HG03095 (cell line): ENCODE measurements at regions not wholly inside any gene's neighbourhood (a gene's known extent, or its start where the extent isn't known, plus 50 kb on each side); places are given as distances from the start of the nearest gene placed in this dataset.

Experiments used
- ATAC-seq: cut with Tn5 transposase; IDR thresholded peaks from one replicate; pipeline ENCODE4 v1.9.1; 2021; ENCODE audit warnings: moderate library complexity; ENCODE audit not compliant: unreplicated experiment

DNA sequence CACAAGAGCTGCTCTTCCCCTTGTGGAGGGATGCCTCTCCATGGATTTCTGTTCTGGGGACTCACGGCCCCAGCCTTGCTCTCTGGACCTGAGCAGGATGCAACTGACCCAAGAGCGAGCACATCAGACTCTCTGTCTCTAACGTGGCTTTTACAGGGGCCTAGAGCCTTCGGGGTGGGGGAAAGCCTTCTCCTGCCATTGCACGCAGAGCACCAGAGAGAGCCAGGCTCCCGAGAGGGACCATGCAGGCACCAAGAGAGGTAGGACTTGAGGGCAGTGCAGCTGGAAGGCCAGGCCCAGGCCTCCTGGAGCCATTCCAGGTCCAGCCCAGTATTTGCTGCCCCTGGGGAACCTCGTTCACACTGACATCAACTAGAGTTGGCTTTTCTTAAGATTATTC lies 475.6 kb upstream of the MYT1L start:
- ATAC-seq, result no peak

DNA sequence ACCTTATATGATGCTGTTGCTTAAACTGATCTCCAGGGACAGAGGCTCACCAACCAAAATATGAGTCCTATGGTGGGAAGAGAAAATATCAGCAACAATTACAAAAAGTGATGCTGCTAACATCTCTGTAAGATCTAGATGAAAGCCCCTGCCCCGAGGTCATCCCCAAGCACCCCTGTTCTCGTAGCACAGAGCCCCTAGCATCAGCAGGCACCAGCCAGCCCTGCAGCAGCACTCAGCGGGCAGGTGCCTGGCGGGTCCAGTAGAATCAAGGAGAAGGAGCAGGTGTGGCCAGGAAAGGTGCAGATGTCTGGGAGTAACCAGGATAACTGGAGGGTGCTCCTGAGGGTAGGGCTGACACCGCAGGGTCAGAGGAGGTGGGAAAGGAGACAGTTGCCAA lies 474.2 kb upstream of the MYT1L start:
- no peak for ATAC-seq

DNA sequence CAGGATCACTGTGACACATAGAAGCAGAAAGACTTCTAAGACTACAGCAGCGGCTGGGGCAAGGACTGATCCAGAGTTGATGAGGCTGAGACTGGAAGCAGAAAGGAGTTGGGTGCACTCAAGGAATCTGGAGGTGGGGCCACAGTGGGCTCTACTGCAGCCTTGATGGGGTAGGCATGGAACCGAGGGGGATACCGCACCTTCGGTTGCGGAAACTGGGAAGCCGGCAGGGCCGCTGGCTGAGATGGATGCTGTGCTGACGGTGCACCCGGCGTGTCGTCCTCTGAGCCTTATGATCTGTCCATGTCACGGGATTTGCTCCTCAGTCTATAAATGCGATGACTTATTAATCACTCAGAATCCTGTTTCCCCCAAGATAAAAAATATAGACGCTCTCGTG lies 473.5 kb upstream of the MYT1L start:
- ATAC-seq, result no peak

DNA sequence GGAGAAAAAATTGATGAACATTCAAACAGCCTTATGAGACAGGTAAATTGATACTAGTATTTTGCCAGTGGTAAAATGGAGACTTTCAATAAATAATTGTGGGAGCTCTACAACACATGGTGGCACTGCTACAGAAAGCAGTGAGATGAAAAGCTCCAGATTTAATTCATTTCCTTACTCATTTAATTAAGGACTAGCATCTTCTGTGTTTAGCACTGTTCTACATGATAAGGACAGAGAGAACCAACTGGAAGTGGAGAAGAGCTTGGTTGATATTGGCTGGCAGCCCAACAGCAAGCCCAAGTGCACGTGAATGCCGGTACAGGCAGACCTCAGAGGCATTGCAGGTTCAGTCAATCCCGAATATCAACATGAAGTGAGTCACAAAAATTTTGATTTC lies 470.4 kb upstream of the MYT1L start:
- ATAC-seq, result no peak

DNA sequence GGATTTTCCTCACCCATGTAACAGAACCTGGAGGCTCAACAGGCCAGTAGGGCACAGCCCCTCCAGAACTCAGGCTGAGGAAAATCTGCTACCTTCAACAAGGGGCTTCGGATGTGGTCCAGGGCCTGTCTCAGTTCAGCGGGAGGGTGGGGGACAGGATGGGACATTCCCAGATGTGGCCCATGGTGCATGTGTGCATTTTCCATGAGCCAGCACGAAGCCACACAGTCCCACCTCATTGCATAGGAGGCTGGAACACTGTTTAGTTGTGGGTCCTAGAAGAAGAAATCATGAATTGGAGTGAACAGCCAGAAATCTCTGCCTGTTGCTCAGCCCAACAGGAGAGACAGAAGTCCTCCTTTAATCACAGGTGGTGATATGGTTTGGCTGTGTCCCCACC lies 469.6 kb upstream of the MYT1L start:
- no peak for ATAC-seq

DNA sequence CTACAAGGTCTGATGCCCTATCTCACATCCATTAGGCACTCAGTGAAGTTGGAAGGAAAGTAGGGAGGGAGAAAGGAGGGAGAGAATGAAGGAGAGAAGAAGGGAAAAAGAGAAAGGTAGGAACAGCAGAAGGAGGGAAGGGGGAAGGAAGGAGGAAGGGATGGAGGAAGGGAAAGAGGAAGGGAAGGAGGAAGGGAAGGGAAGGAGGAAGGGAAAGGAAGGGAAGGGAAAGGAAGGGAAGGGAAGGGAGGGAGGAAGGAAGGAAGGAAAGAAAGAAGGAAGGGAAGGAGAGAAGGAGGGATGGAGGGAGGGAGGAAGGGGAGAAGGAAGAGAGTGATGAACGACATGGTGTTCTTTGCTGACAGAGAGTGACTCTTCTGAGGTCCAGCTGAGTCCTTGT lies 468.9 kb upstream of the MYT1L start:
- ATAC-seq, result no peak

DNA sequence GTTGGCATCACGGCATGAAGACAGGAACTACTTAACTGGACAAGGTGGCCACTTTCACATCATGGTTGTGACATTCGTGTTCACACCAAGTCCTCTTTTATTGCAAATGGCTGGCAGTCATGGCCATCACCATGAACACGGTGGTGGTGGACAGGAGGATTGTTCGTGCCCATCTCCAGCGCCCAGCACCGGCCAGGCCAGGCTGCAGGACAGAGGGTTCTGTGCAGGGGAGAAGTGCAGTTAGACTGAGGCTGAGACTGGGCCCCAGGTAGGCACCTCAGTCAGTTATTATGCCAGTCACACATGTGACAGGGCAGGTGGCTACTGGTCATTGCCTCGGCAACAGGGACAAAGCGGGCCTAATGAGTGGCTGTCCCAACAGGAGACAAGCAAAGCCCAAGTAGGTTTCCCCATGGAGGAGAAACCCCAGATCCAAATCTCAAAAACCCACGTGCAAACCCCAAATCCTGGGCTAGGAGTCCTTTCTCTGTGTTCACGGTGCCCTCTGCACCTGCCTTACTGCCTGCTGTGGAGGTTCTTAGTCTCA lies 468.1 kb upstream of the MYT1L start:
- ATAC-seq, result no peak

DNA sequence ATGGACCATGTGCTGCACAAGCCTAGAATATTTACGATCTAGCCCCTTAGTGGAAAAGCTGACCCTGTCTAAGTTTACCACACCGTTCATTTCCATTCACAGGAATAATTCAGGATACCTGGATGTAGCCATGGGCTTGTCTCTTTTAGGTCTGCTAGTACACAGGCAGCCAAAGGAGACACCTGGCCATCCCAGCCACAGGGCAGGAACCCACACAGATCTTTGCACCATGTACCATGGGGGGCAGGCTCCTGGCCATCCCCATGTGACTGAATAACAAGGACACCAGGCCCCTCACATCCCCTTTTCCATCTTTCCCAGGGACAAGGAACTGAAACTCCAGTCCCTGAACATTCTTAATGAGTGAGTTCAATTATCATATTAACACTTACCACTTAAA lies 467.3 kb upstream of the MYT1L start:
- no peak for ATAC-seq

DNA sequence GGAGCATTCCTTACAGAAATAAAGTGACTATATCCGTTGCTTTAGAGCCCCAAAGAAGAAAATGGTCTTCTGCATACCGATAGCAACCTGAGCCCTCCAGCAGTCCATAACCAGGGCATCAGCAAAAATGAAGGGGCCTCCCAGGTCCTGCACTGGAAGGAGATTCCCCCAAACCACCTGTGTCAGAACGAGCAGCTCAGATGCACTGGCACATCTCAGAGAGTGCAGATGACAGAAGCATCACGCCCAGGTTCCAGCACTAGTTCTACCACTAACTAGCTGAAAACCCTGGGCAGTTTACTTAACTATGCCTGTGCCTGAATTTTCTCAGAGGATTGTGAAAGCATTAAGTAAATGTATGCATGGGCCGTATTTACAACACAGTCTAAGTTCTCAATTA lies 466.7 kb upstream of the MYT1L start:
- ATAC-seq, result no peak

DNA sequence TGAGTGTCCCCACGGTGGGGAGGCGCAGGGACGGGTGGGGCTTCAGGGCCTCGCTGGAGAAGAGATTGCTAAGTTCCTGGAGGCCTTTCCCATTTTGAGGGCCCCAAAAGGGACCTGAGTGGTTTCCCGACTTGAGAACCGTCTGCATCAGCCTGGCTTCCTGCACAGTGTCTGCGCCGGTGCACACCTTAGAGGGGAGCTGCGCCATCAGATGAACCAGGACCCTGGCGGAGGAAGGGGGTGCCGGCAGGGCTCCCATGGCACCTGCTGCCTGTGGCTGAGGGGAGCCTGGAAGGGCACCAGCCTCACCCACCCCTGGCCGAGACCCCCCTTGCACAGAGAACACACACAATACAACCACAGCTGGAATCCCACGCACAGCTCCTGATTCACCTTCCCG lies 465.1 kb upstream of the MYT1L start:
- no peak for ATAC-seq

DNA sequence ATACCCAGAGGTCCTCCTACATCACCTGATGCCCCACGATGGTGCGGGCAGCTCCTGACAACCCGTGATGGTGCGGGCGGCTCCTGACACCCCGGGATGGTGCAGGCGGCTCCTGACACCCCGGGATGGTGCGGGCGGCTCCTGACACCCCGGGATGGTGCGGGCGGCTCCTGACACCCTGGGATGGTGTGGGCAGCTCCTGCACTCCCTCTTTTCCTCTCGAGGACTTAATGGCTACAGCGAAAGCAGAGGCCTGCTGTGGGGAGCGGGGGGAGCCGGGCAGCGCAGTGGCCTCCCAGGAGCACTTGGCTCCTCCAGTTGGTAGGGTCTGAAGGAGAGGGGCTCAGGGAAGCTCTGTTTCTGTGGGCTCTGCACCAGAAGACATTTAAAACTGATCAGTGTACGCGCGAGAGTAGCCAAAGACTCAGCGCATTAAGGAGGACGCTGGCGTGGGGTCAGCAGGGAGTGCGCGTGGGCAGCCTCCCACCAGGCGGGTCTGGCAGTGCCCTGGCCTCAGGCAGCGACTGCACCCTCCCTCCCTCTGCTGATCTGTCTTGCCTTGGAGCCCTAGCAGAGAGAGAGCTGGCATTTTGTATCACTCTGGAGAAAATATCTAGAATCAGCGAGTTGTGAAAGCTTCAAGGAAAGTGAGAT lies 464.5 kb upstream of the MYT1L start:
- no peak for ATAC-seq

DNA sequence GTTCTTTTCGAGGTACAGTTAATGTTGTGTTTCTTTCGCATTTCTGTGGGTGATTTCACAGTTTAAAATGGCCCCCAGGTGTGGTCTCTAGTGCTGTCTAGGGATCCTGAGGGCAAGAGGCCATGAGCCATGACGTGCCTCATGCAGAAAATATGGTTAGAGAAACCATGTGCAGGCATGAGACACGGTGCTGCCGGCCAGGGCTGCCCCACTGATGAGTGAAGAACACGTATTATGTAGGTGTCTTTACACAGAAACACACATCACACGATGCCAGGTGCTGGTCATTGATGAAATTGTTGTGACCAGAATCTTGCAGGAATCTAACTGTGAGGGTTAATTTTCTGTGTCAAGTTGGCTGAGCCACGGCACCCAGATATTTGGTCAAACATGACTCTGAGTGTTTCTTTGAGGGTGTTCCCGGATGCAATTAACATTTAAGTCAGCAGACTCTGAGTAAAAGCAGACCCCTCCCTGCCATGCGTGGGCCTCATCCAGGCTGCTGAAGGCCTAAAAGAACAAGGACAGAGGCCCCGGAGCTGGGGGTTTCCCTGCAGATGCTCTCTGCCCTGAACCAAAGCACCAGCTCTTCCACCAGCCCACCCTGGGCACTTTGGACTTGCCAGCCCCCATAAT lies 463.0 kb upstream of the MYT1L start:
- no peak for ATAC-seq

DNA sequence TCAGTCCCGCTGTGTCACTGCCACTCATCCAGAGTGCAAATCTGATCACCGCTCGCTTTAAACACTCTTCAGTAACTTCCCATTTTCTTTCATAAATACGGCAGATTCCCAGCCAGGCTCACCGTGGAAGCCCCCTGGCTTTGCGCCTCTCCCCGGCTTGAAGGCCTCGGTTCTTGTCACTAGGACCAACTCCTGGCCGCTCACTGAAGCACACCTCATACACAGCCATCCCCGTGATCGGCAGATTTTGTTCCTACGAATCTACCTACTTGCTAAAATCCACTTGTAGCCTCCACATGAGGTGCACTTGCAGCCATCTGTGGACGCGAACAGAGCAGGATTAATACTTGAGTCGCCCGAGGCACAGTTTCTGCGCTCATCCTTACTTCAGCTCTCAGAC lies 462.4 kb upstream of the MYT1L start:
- ATAC-seq, result no peak

DNA sequence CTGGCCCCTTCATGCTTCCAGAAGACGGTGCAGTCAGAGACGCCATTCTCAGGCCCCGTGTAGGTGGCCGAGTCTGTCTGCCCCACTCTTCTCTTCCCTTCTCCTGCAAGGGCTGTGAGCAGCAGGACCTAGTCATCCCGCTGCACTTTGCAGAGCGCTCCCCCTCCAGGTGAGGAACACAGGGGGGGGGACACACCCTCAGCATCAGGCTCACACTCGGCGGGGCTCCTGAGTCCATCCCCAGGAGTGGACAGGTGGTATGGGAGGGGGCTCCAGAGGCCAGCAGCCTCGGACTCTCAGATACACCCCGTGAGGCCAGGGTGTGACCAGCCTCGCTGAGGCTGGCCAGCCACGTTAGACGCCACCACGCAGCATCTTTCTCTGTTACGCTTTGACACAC lies 460.5 kb upstream of the MYT1L start:
- no peak for ATAC-seq

DNA sequence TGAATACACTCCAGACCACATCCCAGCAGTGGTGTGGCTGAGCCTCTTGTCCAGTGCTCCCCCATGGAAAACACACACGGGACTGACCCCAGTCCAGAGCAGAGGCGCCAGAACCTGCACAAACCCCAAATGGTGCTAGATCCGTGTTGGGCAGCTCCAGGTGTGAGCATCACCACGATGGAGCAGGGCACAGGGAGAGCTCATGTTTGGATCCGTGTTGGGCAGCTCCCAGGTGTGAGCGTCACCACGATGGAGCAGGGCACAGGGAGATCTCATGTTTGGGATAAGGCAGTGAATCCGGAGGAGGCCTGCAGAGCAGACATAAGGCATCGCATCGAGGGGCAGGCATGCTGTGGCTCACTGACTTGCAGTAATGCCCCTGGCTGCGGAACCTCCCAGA lies 460.0 kb upstream of the MYT1L start:
- ATAC-seq, result no peak

DNA sequence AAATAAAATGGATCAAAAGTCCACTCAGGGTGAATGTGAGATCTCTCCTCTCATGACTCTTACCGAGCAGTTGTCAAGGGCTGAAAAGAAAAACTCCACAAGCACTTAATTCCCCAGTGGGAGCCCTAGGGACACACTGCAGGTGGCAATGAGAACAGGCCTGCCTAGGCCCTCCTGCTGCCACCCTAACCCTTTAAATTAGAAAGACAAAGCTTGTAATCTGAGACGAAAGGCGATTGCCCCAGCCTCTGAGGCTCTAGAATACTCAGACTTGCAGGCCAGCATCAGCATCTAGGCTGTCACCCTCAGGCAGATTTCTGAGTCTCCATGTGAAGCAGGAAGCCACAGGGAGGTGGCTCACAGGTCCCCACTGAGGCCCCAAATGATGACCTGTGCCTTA lies 457.0 kb upstream of the MYT1L start:
- no peak for ATAC-seq

DNA sequence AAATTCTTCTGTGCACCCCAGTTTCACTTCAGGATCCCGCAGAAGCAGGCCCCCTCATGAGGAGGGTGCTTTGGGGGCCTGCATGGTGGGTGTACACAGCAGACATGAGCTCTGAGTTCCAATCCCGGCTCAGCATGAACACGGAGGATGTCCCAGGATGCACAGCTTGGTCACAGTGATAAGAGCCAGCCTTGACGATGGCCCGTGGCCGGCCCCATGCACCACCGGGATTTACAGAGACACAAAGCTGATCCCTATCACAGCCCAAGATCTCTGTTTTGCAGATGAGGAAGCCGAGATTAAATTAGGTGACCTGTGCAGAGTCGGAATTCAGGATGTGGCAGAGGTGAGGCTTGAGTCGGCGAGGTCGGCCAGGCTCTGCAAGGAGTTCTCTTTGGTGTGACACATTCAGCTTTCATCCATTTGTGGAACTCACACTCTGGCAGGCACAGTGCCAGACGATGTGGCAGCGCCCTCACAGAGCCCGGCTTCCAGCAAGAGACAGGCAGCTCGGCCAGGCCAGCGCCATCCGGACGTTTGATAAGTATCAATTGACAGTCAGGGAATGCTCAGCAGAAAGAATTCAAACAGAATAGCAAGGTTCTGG lies 456.3 kb upstream of the MYT1L start:
- no peak for ATAC-seq

DNA sequence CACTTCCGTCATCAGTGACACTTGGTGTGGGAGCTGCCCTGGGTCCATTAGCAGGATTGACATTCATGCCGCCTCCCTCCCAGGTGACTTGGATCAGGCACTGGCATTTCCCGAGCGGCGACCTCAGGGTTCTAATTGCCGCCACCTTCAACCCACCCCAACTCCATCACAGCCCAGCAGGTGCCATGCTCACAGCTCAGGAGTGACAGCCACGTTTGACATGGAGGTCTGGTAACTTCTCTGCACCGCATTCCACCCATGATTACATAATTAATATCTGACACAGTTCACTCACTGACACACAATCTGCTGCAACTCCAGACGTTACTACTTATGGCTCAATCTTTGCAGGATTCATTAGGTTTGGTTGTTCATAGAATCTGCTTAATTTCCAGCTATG lies 450.9 kb upstream of the MYT1L start:
- ATAC-seq, result no peak

DNA sequence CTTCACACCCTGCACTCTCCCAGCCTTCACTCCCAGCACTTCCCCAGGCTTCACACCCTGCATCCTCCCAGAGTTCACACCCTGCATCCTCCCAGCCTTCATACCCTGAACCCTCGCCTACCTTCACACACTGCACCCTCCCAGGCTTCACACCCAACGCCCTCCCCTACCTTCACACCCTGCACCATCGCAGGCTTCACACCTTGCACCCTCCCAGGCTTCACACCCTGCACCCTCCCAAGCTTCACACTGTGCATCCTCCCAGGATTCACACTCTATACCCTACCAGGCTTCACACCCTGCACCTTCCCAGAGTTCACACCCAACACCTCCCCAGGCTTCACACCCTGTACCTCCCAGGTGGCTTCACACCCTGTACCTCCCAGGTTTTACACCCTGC lies 448.7 kb upstream of the MYT1L start:
- ATAC-seq, result no peak

DNA sequence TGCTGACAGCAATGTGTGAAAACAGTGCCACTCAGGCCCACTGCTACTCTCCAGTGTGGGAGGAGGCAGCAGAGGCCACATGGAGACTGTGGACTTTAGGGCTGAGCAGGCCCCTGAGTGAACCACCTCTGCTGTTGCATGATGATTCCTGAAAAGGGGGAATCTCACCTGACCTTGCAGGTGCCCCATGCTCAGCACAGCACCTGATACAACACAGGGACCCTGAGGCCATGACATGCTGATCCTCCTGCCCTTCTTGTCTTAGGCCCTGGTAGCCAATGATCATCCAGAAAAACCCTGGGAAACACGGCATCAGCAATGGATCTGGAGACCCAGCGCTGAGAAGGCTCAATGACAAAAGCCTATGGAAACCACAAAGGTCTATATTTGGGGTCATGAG lies 446.8 kb upstream of the MYT1L start:
- ATAC-seq, result no peak

DNA sequence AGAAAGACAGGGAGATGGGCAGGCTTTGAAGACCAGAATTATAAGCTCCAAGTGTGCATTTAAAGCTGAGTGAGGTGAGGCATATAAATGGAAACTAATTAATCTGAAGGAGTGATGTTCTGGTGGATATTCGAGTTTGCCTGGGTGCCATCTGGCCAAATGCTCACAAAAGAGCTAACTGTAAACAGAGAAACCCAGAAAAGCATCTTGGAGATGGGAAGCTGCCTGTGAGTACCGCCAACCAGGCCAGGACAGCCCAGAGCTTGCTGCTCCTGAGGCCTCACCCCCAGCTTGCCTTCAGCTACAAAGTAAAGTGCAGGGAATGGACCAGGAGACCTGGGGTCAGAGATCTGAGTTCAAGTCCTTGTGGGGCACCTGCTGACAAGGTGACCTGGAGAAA lies 446.1 kb upstream of the MYT1L start:
- ATAC-seq, result no peak

DNA sequence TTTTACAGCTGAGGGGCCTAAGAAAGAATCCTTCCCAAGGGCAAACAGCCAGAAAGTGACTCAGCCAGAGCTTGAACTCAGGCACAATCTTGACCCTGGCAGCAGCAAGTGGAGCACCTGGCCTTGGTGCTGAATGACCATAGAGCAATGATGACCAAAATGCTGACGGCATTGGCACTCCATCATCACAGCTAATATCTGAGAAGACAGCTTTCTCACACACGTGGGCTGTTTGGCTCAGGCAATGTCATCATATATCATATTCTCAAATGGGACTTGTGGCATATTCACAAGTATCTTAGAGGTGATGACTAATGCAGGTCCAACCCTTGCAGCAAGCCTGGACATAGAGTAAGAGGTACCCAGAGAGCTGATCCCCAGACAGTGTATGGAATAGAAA lies 443.9 kb upstream of the MYT1L start:
- no peak for ATAC-seq

DNA sequence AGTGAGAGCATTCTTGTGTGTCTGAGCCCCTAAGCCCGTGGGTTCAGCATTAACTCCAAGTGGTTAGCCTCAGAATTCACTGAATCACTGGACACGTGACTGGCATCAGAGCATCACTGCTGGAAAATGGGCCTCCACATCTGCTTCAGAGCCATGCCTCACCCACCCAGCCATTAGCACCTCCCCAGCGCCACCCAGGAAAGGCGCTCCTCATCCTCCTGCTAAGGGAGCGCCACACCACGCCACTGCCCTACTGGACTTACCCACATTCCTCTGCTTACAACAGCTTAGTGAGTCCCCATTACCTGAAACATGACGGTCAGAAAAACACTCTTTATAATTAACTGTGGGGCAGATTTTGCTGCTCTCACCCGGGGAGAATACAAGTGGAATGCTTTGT lies 442.6 kb upstream of the MYT1L start:
- no peak for ATAC-seq
